ENCODE measurements at regions not wholly inside any gene's neighbourhood (a gene's known extent, or its start where the extent isn't known, plus 50 kb on each side); places are given as distances from the start of the nearest gene placed in this dataset.

DNA sequence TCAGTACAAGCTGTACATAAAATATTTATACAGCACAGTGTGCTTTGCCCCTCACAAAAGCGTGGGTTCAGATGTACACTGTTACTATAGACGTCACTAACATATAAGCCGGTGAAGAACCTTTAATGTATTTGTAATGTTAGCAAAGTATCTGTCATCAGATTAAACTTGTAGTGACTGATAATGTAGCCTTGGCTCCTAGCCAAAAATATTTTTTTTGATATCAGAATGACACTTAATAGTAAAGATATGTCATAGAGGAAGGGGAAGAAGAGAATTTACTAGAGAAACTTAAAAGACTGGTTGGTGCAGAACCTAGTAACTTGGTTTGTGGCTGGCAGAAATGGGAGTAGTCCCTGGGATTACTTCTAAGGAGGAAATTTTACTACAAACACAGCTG is 258.7 kb upstream of the DMRT1 start:
- no peak for TF ChIP-seq POLR2AphosphoS5 (IDR thresholded peaks at IDR 0.05; ENCODE audit: insufficient read depth in 1 of 2, low read depth in 1 of 2)
- TF ChIP-seq, protein P1, sequence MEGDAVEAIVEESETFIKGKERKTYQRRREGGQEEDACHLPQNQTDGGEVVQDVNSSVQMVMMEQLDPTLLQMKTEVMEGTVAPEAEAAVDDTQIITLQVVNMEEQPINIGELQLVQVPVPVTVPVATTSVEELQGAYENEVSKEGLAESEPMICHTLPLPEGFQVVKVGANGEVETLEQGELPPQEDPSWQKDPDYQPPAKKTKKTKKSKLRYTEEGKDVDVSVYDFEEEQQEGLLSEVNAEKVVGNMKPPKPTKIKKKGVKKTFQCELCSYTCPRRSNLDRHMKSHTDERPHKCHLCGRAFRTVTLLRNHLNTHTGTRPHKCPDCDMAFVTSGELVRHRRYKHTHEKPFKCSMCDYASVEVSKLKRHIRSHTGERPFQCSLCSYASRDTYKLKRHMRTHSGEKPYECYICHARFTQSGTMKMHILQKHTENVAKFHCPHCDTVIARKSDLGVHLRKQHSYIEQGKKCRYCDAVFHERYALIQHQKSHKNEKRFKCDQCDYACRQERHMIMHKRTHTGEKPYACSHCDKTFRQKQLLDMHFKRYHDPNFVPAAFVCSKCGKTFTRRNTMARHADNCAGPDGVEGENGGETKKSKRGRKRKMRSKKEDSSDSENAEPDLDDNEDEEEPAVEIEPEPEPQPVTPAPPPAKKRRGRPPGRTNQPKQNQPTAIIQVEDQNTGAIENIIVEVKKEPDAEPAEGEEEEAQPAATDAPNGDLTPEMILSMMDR (IDR thresholded peaks at IDR 0.05), result no peak
